Upper lobe of left lung (tissue), 6 donors: ENCODE measurements at regions not wholly inside any gene's neighbourhood (a gene's known extent, or its start where the extent isn't known, plus 50 kb on each side); places are given as distances from the start of the nearest gene placed in this dataset.

Source experiments
- ATAC-seq, 2 donors: fragments of 200-7000 bp; cut with Tn5 transposase; one replicate each; pipeline ENCODE4 v1.9.1; 2022; ENCODE audit warnings: mild to moderate bottlenecking in 2 of 2, moderate library complexity in 2 of 2; ENCODE audit not compliant: low FRiP score in 2 of 2
- DNase-seq, 2 donors: peaks; one replicate each; pipeline ENCODE4 v3.0.0-alpha.2; 2019 to 2020
- H3K27ac ChIP-seq, 4 donors: fragments of 200-600 bp; sonication (generic); one replicate each; pipeline ENCODE4 v1.5.1; 2016 to 2019
- H3K27me3 ChIP-seq, 4 donors: fragments of 200-600 bp; sonication (generic); one replicate each; pipeline ENCODE4 v1.5.1; 2017 to 2019
- H3K36me3 ChIP-seq, 4 donors: fragments of 200-600 bp; sonication (generic); one replicate each; pipeline ENCODE4 v1.5.1; 2016 to 2019
- H3K4me1 ChIP-seq, 4 donors: fragments of 200-600 bp; sonication (generic); one replicate each; pipeline ENCODE4 v1.5.1; 2018 to 2019
- H3K4me3 ChIP-seq, 4 donors: fragments of 200-600 bp; sonication (generic); one replicate each; pipeline ENCODE4 v1.5.1; 2017 to 2019; ENCODE audit warnings: mild to moderate bottlenecking in 2 of 4, moderate library complexity in 1 of 4
- H3K9me3 ChIP-seq, 4 donors: fragments of 200-600 bp; sonication (generic); one replicate each; pipeline ENCODE4 v1.5.1; 2018 to 2019
- EP300 ChIP-seq, 4 donors: sonication (generic); formaldehyde crosslinking; IDR thresholded peaks; one replicate each; pipeline ENCODE4 v1.5.1; 2017; ENCODE audit warnings: antibody characterized with exemption in 4 of 4, control low read depth in 2 of 4
- POLR2A ChIP-seq, 4 donors: fragments of 450-650 bp; IDR thresholded peaks; one replicate each; pipeline ENCODE4 v1.5.1; 2016 to 2017; ENCODE audit warnings: antibody characterized with exemption in 4 of 4, mild to moderate bottlenecking in 2 of 4
- POLR2AphosphoS5 ChIP-seq, 2 donors: sonication (generic); formaldehyde crosslinking; IDR thresholded peaks; one replicate each; pipeline ENCODE4 v1.5.1; 2017; ENCODE audit warnings: antibody characterized with exemption in 2 of 2
- WGBS, 2 donors: methylation state at CpG; one replicate each; pipeline ENCODE4 v1.1.5; 2017 to 2018; 5-methylcytosine and 5-hydroxymethylcytosine counted together
- TF ChIP-seq, protein P1 (sequence below), 6 experiments: fragments of 450-650 bp in 4 of 6; fragments of 200-600 bp in 2 of 6; sonication (generic) in 2 of 6; IDR thresholded peaks; one replicate each; pipeline ENCODE4 v1.5.1; 2016 to 2019; ENCODE audit warnings: antibody characterized with exemption in 6 of 6
- donor health status: DM: no; HTN: no; CAD: no; lungs with moderate emphysema.
- donor health status: DM: no; HTN: yes; CAD: no; lungs with severe emphysema.

DNA sequence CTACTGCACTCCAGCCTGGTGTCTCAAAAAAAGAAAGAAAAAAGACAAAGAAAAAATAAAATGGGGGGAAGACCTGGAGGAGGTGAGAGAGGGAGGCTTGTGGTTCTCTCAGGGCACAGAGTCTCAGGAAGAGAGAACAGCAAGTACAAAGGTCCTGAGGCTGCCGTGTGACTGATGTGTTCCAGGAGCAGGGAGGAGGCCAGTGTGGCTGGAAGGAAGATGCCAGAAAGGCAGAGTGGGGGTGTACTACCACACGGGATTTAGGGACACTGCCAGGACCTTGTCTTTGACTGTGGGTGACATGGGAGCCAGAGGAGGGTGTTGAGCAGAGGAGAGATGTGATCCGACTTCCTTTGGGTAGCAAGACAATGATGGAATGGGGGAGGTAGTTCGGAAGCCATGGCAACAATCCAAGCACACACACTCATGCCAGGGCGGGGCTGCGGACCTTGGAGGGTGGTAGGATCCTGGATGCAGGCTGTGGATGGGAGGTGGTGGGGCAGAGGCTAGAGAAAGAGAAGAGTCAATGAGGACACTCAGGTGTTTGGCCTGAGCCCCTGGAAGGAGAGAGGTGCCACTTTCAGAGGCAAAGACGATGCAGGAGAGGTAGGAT, 136.4 kb upstream of the PTPN1 start:
- no peak overlapping the region for H3K4me3 ChIP-seq
- no peak for TF ChIP-seq POLR2A (IDR thresholded peaks at IDR 0.05)
- no peak for TF ChIP-seq POLR2AphosphoS5 (IDR thresholded peaks at IDR 0.05)
- no peak for TF ChIP-seq EP300 (IDR thresholded peaks at IDR 0.05)
- TF ChIP-seq, protein P1, sequence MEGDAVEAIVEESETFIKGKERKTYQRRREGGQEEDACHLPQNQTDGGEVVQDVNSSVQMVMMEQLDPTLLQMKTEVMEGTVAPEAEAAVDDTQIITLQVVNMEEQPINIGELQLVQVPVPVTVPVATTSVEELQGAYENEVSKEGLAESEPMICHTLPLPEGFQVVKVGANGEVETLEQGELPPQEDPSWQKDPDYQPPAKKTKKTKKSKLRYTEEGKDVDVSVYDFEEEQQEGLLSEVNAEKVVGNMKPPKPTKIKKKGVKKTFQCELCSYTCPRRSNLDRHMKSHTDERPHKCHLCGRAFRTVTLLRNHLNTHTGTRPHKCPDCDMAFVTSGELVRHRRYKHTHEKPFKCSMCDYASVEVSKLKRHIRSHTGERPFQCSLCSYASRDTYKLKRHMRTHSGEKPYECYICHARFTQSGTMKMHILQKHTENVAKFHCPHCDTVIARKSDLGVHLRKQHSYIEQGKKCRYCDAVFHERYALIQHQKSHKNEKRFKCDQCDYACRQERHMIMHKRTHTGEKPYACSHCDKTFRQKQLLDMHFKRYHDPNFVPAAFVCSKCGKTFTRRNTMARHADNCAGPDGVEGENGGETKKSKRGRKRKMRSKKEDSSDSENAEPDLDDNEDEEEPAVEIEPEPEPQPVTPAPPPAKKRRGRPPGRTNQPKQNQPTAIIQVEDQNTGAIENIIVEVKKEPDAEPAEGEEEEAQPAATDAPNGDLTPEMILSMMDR (IDR thresholded peaks at IDR 0.05) = no peak
- no peak overlapping the region for H3K27ac ChIP-seq
- WGBS, 2 donors = 55 to 70% methylated on average over 7 of the region's 7 CpGs
- no peaks in the 10 kb centered on the region for H3K36me3 ChIP-seq
- H3K4me1 ChIP-seq = peaks cover 14 to 32% (median 15%) of the 10 kb centered on the region in 4 donors
- ATAC-seq (no peak), DNase-seq (no peak)
- H3K27me3 ChIP-seq = no peaks in the 10 kb centered on the region
- H3K9me3 ChIP-seq = no peaks in the 10 kb centered on the region

DNA sequence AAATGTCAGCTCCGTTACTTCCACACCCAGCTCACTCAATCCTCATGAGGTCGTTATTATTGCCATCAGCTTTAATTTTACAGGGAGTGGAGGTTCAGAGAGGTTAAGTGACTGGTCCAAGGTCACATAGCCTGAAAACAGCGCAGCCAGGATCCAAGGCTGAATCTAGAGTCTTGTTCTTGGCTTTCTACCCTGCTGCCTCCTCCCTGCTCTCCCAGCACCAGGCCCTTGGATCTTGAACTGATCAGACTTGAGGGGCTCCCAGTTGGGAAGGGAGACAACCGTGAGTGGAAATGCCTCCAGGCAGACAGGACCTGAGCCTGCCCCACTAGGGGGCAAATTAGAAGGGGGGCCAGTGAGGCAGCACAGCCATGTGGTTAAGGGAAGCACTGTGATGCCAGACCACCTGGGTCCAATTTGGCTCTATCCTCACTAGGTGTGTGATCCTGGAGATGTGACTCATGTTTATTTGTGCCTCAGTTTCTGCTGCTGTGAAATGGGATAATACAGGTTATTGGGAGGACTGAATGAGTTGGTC, 135.6 kb upstream of the PTPN1 start:
- TF ChIP-seq POLR2A (IDR thresholded peaks at IDR 0.05) = no peak
- TF ChIP-seq POLR2AphosphoS5 (IDR thresholded peaks at IDR 0.05) = no peak
- TF ChIP-seq, protein P1 (IDR thresholded peaks at IDR 0.05) = no peak
- TF ChIP-seq EP300 (IDR thresholded peaks at IDR 0.05) = no peak
- no peaks in the 10 kb centered on the region for H3K9me3 ChIP-seq
- DNase-seq = no peak
- peaks cover 16 to 30% (median 19%) of the 10 kb centered on the region in 4 donors for H3K4me1 ChIP-seq
- H3K27ac ChIP-seq = no peak overlapping the region
- no peaks in the 10 kb centered on the region for H3K27me3 ChIP-seq
- H3K36me3 ChIP-seq = no peaks in the 10 kb centered on the region
- no peak for ATAC-seq
- WGBS, 2 donors = 91 to 97% methylated on average over 4 of the region's 4 CpGs
- H3K4me3 ChIP-seq = no peak overlapping the region

DNA sequence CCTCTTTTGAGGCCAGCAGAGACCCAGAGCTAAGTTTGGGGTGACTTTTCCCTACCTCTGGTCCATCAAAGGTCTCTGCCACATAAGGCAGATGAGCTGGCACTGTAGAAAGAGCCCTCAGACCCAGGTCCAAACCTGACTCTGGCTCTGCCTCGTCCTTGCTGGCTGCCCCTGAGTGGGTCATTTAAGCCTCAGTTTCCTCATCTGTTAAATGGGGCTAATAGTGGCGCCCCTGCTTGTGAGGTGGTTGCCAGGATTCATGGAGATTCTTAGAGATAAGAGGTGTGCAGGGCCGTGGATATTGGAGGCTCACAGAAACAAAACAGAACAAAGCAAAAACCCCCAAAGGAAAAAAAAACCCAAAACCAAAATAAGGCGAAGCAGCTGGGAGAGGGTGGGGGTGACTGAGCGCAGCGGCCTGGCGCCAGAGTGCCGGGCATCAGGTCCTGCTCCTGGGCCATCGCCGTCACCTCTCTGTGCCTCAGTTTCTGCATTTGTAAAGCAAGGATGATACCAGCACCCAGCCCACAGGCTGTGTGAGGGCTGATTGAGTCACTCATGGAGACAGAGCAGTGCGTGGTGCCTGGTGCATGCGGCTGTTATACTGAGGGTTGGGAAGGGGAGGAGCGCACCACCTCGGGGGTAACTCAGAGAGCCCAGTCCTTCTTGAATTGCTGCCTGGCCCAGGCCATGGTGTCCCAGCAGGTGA, 133.8 kb upstream of the PTPN1 start:
- H3K27ac ChIP-seq = no peak overlapping the region
- TF ChIP-seq POLR2A (IDR thresholded peaks at IDR 0.05) (no peak), EP300 (IDR thresholded peaks at IDR 0.05) (no peak), POLR2AphosphoS5 (IDR thresholded peaks at IDR 0.05) (no peak)
- TF ChIP-seq, protein P1 (IDR thresholded peaks at IDR 0.05) = no peak
- no peak for DNase-seq

DNA sequence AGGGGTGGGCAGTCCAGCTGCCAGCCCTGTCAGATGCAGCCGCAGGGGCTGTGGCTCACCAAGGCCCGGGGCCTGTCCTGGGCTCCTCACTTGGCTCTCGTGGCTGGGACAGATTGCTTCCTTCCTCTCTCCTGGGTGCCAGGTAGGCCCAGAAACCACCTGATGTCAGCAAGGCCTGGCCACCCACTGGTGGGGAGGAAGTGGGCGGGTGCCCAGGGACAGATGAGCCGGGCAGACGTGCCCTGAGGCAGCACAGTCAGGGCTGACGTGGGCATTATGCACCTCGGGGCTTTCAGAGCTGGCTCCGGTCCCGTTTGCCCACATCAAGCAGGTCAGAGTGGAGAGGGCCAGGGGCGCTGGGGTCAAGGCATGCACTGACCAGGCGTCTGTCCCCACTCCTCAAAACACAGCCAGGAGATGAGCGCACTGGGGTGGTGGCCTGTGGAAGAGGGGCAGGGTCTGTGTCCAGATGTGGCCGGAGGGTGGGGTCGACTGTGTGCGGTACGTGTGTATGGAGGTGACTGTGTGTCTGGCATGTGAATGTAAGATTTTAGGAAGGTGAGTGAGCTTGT, 133.2 kb upstream of the PTPN1 start:
- H3K36me3 ChIP-seq = no peaks in the 10 kb centered on the region
- H3K9me3 ChIP-seq = no peaks in the 10 kb centered on the region
- DNase-seq (peak in 1 of 2 donors; percentile 66), ATAC-seq (no peak)
- H3K4me3 ChIP-seq = no peak overlapping the region
- no peak overlapping the region for H3K27ac ChIP-seq
- no peak for TF ChIP-seq POLR2AphosphoS5 (IDR thresholded peaks at IDR 0.05)
- 81 to 95% methylated on average over 8 to 17 of the region's 17 CpGs for WGBS, 2 donors
- H3K27me3 ChIP-seq = no peaks in the 10 kb centered on the region
- peaks cover 36 to 49% (median 41%) of the 10 kb centered on the region in 4 donors for H3K4me1 ChIP-seq

More for the DNA sequence above, 133.8 kb upstream of the PTPN1 start:
- no peak for ATAC-seq
- Histone ChIP-seq H3K27me3 (no peaks in the 10 kb centered on the region), H3K36me3 (no peaks in the 10 kb centered on the region), H3K4me3 (no peak overlapping the region), H3K9me3 (no peaks in the 10 kb centered on the region), H3K4me1 (peaks cover 30 to 42% (median 35%) of the 10 kb centered on the region in 4 donors)
- 88 to 94% methylated on average over 14 of the region's 14 CpGs for WGBS, 2 donors
